ENCODE measurements at regions not wholly inside any gene's neighbourhood (a gene's known extent, or its start where the extent isn't known, plus 50 kb on each side); places are given as distances from the start of the nearest gene placed in this dataset.

GRCh38 chr6:37097335-37097734 is 72.6 kb upstream of the PIM1 start:
- TF ChIP-seq POLR2A (IDR thresholded peaks at IDR 0.05) = no peak
- TF ChIP-seq CTCF (IDR thresholded peaks at IDR 0.05) = no peak
- no peak for TF ChIP-seq POLR2AphosphoS5 (IDR thresholded peaks at IDR 0.05)
- no peak for TF ChIP-seq EP300 (IDR thresholded peaks at IDR 0.05)

All from stomach (tissue), 4 donors.